Endothelial cell of umbilical vein (primary cell): ENCODE measurements at regions not wholly inside any gene's neighbourhood (a gene's known extent, or its start where the extent isn't known, plus 50 kb on each side); places are given as distances from the start of the nearest gene placed in this dataset.

Experiments used
- BruUV-seq: library from RNA; stranded (reverse); fragments of 400-500 nt; replicated peaks from 2 replicates; lab custom pipeline; 2021; lab: Mats Ljungman, UMichigan
- CTCF ChIA-PET: fragments of 300-600, 350-600 bp; sonication (Branson Sonifier 250); formaldehyde crosslinking; loops from one replicate; lab custom pipeline; 2021; ENCODE audit warnings: antibody characterized with exemption, inconsistent platforms; lab: Charles Lee
- POLR2A ChIA-PET: fragments of 300-600, 350-600 bp; sonication (Branson Sonifier 250); formaldehyde crosslinking; loops from one replicate; lab custom pipeline; 2021; ENCODE audit warnings: antibody characterized with exemption, inconsistent platforms; lab: Charles Lee
- DNase-seq: peaks from one replicate; pipeline ENCODE4 v3.0.0-alpha.2; 2011; ENCODE audit warnings: low read depth, low spot score
- FAIRE-seq: peaks from 2 replicates; lab custom pipeline; 2011; peaks lifted over from hg19 to GRCh38; lab: Jason Lieb, UNC
- H2AFZ ChIP-seq: 2 replicates; pipeline ENCODE4 v1.6.0; 2012; ENCODE audit warnings: low read depth, low read length, control low read depth, inconsistent platforms
- H3K27ac ChIP-seq: 2 replicates; pipeline ENCODE4 v1.5.1; 2011; ENCODE audit warnings: low read depth, mild to moderate bottlenecking, control low read depth, low read length, moderate library complexity; ENCODE audit not compliant: insufficient read depth
- H3K27me3 ChIP-seq, 2 experiments: 2 replicates each; pipeline versions ENCODE4 v1.6.0 to v1.6.1; 2011; ENCODE audit warnings: low read length in 2 of 2, mixed read lengths in 1 of 2; ENCODE audit not compliant: control insufficient read depth in 2 of 2, insufficient read depth in 2 of 2
- H3K36me3 ChIP-seq, 2 experiments: 2 replicates in 1 of 2; 3 replicates in 1 of 2; pipeline ENCODE4 v1.5.1; 2011; ENCODE audit warnings: low read length in 2 of 2, mild to moderate bottlenecking in 1 of 2, moderate library complexity in 1 of 2; ENCODE audit not compliant: control insufficient read depth in 2 of 2, insufficient read depth in 2 of 2; ENCODE audit errors: extremely low read depth in 1 of 2
- H3K4me1 ChIP-seq: 3 replicates; pipeline ENCODE4 v1.5.1; 2011; ENCODE audit warnings: mild to moderate bottlenecking, low read length; ENCODE audit not compliant: control insufficient read depth, insufficient read depth; ENCODE audit errors: extremely low read depth
- H3K4me2 ChIP-seq: 2 replicates; pipeline ENCODE4 v1.6.1; 2011; ENCODE audit warnings: low read length, control low read depth, mixed read lengths; ENCODE audit not compliant: insufficient read depth
- H3K4me3 ChIP-seq, 3 experiments: fragments of 200-600 bp in 1 of 3; sonication (generic), shearing (Covaris generic) in 1 of 3; replicated peaks in 1 of 3; 2 replicates each; pipeline ENCODE4 v1.5.1; 2011 to 2016; ENCODE audit warnings: control low read depth in 3 of 3, low read length in 3 of 3, mild to moderate bottlenecking in 2 of 3, inconsistent platforms in 1 of 3, low read depth in 1 of 3, moderate library complexity in 1 of 3; ENCODE audit not compliant: insufficient read depth in 1 of 3
- H3K79me2 ChIP-seq: 2 replicates; pipeline ENCODE4 v1.6.0; 2012; ENCODE audit warnings: low read length, inconsistent platforms; ENCODE audit not compliant: control insufficient read depth, insufficient read depth
- H3K9ac ChIP-seq: replicated peaks from 2 replicates; pipeline ENCODE3; 2011; ENCODE audit warnings: low read length, control low read depth; ENCODE audit not compliant: insufficient read depth; ENCODE audit errors: extremely low read depth
- H3K9me1 ChIP-seq: replicated peaks from 3 replicates; pipeline ENCODE4 v1.6.0; 2011; ENCODE audit warnings: mild to moderate bottlenecking, low read length; ENCODE audit not compliant: control insufficient read depth, insufficient read depth; ENCODE audit errors: extremely low read depth
- H3K9me3 ChIP-seq: replicated peaks from 2 replicates; pipeline ENCODE4 v1.5.1; 2012; ENCODE audit warnings: low read length, inconsistent platforms; ENCODE audit not compliant: control insufficient read depth, insufficient read depth
- H4K20me1 ChIP-seq: replicated peaks from 2 replicates; pipeline ENCODE3; 2011; ENCODE audit warnings: mild to moderate bottlenecking, low read length; ENCODE audit not compliant: control insufficient read depth, insufficient read depth; ENCODE audit errors: extremely low read depth
- CTCF ChIP-seq, 2 donors: IDR thresholded peaks; 1 replicate in 1 of 2; 2 replicates in 1 of 2; pipeline ENCODE4 v1.5.1; 2011; ENCODE audit warnings: low read length in 2 of 2, mild to moderate bottlenecking in 2 of 2, moderate library complexity in 2 of 2, control low read depth in 1 of 2, inconsistent platforms in 1 of 2, low read depth in 1 of 2; ENCODE audit not compliant: insufficient read depth in 1 of 2; ENCODE audit errors: extremely low read depth in 1 of 2
- EZH2 ChIP-seq: IDR thresholded peaks from 2 replicates; pipeline ENCODE4 v1.6.1; 2012; ENCODE audit warnings: borderline replicate concordance, low read depth, mild to moderate bottlenecking, moderate library complexity, low read length, inconsistent platforms; ENCODE audit not compliant: severe bottlenecking
- FOS ChIP-seq: IDR thresholded peaks from 2 replicates; pipeline ENCODE4 v1.6.1; 2011; ENCODE audit warnings: mild to moderate bottlenecking, low read length, moderate library complexity, borderline replicate concordance; ENCODE audit not compliant: insufficient read depth
- GATA2 ChIP-seq: IDR thresholded peaks from 2 replicates; pipeline ENCODE4 v1.7.0; 2011; ENCODE audit warnings: low read depth, mild to moderate bottlenecking, moderate library complexity, mixed read lengths, low read length; ENCODE audit not compliant: insufficient read length, insufficient read depth
- JUN ChIP-seq: IDR thresholded peaks from 2 replicates; pipeline ENCODE4 v1.6.1; 2011; ENCODE audit warnings: borderline replicate concordance, low read depth; ENCODE audit not compliant: insufficient read length, insufficient read depth
- MYC ChIP-seq: IDR thresholded peaks from one replicate; pipeline ENCODE4 v1.6.1; 2011; ENCODE audit warnings: mild to moderate bottlenecking, low read depth, low read length
- POLR2A ChIP-seq: IDR thresholded peaks from 2 replicates; pipeline ENCODE4 v1.6.1; 2012; ENCODE audit warnings: low read depth, mild to moderate bottlenecking, control low read depth, low read length
- POLR2AphosphoS5 ChIP-seq: IDR thresholded peaks from 2 replicates; pipeline ENCODE4 v1.6.1; 2012; ENCODE audit warnings: low read depth, mild to moderate bottlenecking, control low read depth, low read length, moderate library complexity; ENCODE audit not compliant: insufficient read depth
- dilution Hi-C: fragments of 300-500 bp; cut with MboI; formaldehyde crosslinking; loops from one replicate; pipeline ENCODE4 v1.15.0; 2019; ENCODE audit warnings: low sequenced_read_pairs; ENCODE audit not compliant: extremely low pct_ligation_motif_present
- intact Hi-C: fragments of 100-400 bp; cut with micrococcal nuclease; formaldehyde crosslinking; loops from one replicate; pipeline ENCODE4 v1.10.0; 2022
- TF ChIP-seq, protein P1 (sequence below): IDR thresholded peaks from 2 replicates; pipeline ENCODE4 v1.6.1; 2011; ENCODE audit not compliant: insufficient read depth, insufficient read length

- CTCF ChIA-PET: no interaction called here
- H3K9me1 ChIP-seq: no peaks in the 10 kb centered on the region
- TF ChIP-seq EZH2: no peak
- no peak for TF ChIP-seq JUN
- TF ChIP-seq CTCF (IDR thresholded peaks at IDR 0.05; ENCODE audit: extremely low read depth in 1 of 2, insufficient read depth in 1 of 2, low read depth in 1 of 2, low read length in 2 of 2): no peak
- no peak for TF ChIP-seq POLR2AphosphoS5
- TF ChIP-seq FOS: no peak
- no peak for TF ChIP-seq POLR2A
- no peak for TF ChIP-seq GATA2
- intact Hi-C loops (no loop called here), dilution Hi-C loops (no loop called here)
- H3K4me1 ChIP-seq: no peaks in the 10 kb centered on the region
- DNase-seq (no peak), FAIRE-seq (no peak)
- no peaks in the 10 kb centered on the region for H3K9me3 ChIP-seq
- BruUV-seq: no TSS peak
- H4K20me1 ChIP-seq: no peaks in the 10 kb centered on the region
- no peaks in the 10 kb centered on the region for H3K36me3 ChIP-seq
- H3K27me3 ChIP-seq: peaks cover 8 to 9% of the 10 kb centered on the region in 2 experiments
- no peak overlapping the region for H3K4me3 ChIP-seq
- no peaks in the 10 kb centered on the region for H3K79me2 ChIP-seq
- no peak overlapping the region for H2AFZ ChIP-seq
- no peak overlapping the region for H3K27ac ChIP-seq
- POLR2A ChIA-PET: no interaction called here
- H3K9ac ChIP-seq: no peak overlapping the region
- H3K4me2 ChIP-seq: no peak overlapping the region
These were observed 80.6 kb upstream of the SLC22A11 start for GRCh38 chr11:64475145-64475544.

GRCh38 chr11:64476881-64477280, 78.9 kb upstream of the SLC22A11 start:
- intact Hi-C loops: no loop called here
- BruUV-seq: no TSS peak
- H3K36me3 ChIP-seq: no peaks in the 10 kb centered on the region
- no peak overlapping the region for H3K4me2 ChIP-seq
- H3K9ac ChIP-seq: no peak overlapping the region
- H3K9me3 ChIP-seq: no peaks in the 10 kb centered on the region
- DNase-seq (no peak), FAIRE-seq (no peak)
- TF ChIP-seq POLR2A: no peak
- TF ChIP-seq, protein P1, sequence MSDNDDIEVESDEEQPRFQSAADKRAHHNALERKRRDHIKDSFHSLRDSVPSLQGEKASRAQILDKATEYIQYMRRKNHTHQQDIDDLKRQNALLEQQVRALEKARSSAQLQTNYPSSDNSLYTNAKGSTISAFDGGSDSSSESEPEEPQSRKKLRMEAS: no peak
- no peak for TF ChIP-seq POLR2AphosphoS5
- TF ChIP-seq FOS: no peak
- no peak for TF ChIP-seq JUN
- TF ChIP-seq GATA2: no peak
- no peak for TF ChIP-seq MYC
- TF ChIP-seq CTCF (IDR thresholded peaks at IDR 0.05; ENCODE audit: extremely low read depth in 1 of 2, insufficient read depth in 1 of 2, low read depth in 1 of 2, low read length in 2 of 2): no peak
- no peak for TF ChIP-seq EZH2
- no peak overlapping the region for H3K4me3 ChIP-seq
- peaks cover 5 to 9% of the 10 kb centered on the region in 2 experiments for H3K27me3 ChIP-seq
- no peaks in the 10 kb centered on the region for H3K4me1 ChIP-seq
- no peaks in the 10 kb centered on the region for H4K20me1 ChIP-seq
- POLR2A ChIA-PET: no interaction called here
- CTCF ChIA-PET: interaction anchor here (1.1 to 1.7 kb wide), 2 partner anchors 13 to 28 kb away, joined by 3 to 4 read pairs; no protein-coding TSS in a partner anchor
- H3K9me1 ChIP-seq: no peaks in the 10 kb centered on the region
- no peak overlapping the region for H2AFZ ChIP-seq
- no peaks in the 10 kb centered on the region for H3K79me2 ChIP-seq
- no peak overlapping the region for H3K27ac ChIP-seq
- dilution Hi-C loops: no loop called here
